ENCODE measurements at regions not wholly inside any gene's neighbourhood (a gene's known extent, or its start where the extent isn't known, plus 50 kb on each side); places are given as distances from the start of the nearest gene placed in this dataset.
"Not testable (repeated sequence)": the region's sequence is repeated elsewhere in the genome, so short reads cannot be mapped to it uniquely, and the experiment has no call there.

- no peaks in the 10 kb centered on the region for H3K36me3 Mint-ChIP-seq
- H3K4me1 Mint-ChIP-seq: peaks cover 5% of the 10 kb centered on the region
- no peaks in the 10 kb centered on the region for H3K9me3 ChIP-seq (ENCODE audit: low read depth)
Measured at GRCh38 chr11:98365190-98365589, 655.6 kb upstream of the CNTN5 start.

GRCh38 chr11:98365941-98366340, 654.8 kb upstream of the CNTN5 start:
- Histone ChIP-seq H3F3A (ENCODE audit: low read depth) (no peaks in the 10 kb centered on the region), H3K36me3 (no peaks in the 10 kb centered on the region), H3K4me1 (no peaks in the 10 kb centered on the region), H4K20me1 (ENCODE audit: low read depth) (no peaks in the 10 kb centered on the region), H3K4me2 (no peak overlapping the region), H3K4me3 (no peak overlapping the region), H3K27ac (no peak overlapping the region), H3K9me3 (ENCODE audit: low read depth) (no peaks in the 10 kb centered on the region), H3K27me3 (no peaks in the 10 kb centered on the region), H2AFZ (replicated peaks) (no peak overlapping the region), H3K79me2 (ENCODE audit: low read depth) (no peaks in the 10 kb centered on the region), H3K9ac (no peak overlapping the region)
- no peak for DNase-seq (ENCODE audit: low spot score)
- Mint-ChIP-seq H3K36me3 (no peaks in the 10 kb centered on the region), H3K27me3 (ENCODE audit: insufficient read depth, low read depth) (no peaks in the 10 kb centered on the region), H3K4me3 (no peak overlapping the region), H3K4me1 (peaks cover 5% of the 10 kb centered on the region), H3K9me3 (no peaks in the 10 kb centered on the region), H3K27ac (no peak overlapping the region)
- no peak for TF ChIP-seq EZH2phosphoT487 (IDR thresholded peaks at IDR 0.05)
- TF ChIP-seq, protein P1, sequence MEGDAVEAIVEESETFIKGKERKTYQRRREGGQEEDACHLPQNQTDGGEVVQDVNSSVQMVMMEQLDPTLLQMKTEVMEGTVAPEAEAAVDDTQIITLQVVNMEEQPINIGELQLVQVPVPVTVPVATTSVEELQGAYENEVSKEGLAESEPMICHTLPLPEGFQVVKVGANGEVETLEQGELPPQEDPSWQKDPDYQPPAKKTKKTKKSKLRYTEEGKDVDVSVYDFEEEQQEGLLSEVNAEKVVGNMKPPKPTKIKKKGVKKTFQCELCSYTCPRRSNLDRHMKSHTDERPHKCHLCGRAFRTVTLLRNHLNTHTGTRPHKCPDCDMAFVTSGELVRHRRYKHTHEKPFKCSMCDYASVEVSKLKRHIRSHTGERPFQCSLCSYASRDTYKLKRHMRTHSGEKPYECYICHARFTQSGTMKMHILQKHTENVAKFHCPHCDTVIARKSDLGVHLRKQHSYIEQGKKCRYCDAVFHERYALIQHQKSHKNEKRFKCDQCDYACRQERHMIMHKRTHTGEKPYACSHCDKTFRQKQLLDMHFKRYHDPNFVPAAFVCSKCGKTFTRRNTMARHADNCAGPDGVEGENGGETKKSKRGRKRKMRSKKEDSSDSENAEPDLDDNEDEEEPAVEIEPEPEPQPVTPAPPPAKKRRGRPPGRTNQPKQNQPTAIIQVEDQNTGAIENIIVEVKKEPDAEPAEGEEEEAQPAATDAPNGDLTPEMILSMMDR (IDR thresholded peaks at IDR 0.05): no peak
- no peak for TF ChIP-seq EZH2 (IDR thresholded peaks at IDR 0.05)

More at GRCh38 chr11:98365190-98365589, 655.6 kb upstream of the CNTN5 start:
- Histone ChIP-seq H3K4me2 (no peak overlapping the region), H2AFZ (replicated peaks) (no peak overlapping the region), H3K9ac (no peak overlapping the region), H3K4me3 (no peak overlapping the region), H3F3A (ENCODE audit: low read depth) (no peaks in the 10 kb centered on the region), H3K27ac (no peak overlapping the region), H3K36me3 (no peaks in the 10 kb centered on the region), H3K4me1 (no peaks in the 10 kb centered on the region), H4K20me1 (ENCODE audit: low read depth) (no peaks in the 10 kb centered on the region), H3K79me2 (ENCODE audit: low read depth) (no peaks in the 10 kb centered on the region), H3K27me3 (no peaks in the 10 kb centered on the region)
- no peaks in the 10 kb centered on the region for H3K9me3 Mint-ChIP-seq
- DNase-seq (ENCODE audit: low spot score): no peak
- H3K27ac Mint-ChIP-seq: no peak overlapping the region
- TF ChIP-seq EZH2phosphoT487 (IDR thresholded peaks at IDR 0.05): no peak
- TF ChIP-seq, protein P1 (IDR thresholded peaks at IDR 0.05): no peak
- TF ChIP-seq EZH2 (IDR thresholded peaks at IDR 0.05): no peak
- H3K27me3 Mint-ChIP-seq (ENCODE audit: insufficient read depth, low read depth): no peaks in the 10 kb centered on the region
- H3K4me3 Mint-ChIP-seq: no peak overlapping the region

GRCh38 chr11:98390391-98390790, 630.4 kb upstream of the CNTN5 start:
- no peak for DNase-seq (ENCODE audit: low spot score)
- no peaks in the 10 kb centered on the region for H3K79me2 ChIP-seq (ENCODE audit: low read depth)
- H3K27me3 ChIP-seq: no peaks in the 10 kb centered on the region
- no peak overlapping the region for H3K4me2 ChIP-seq
- H3K27me3 Mint-ChIP-seq (ENCODE audit: insufficient read depth, low read depth): no peaks in the 10 kb centered on the region
- TF ChIP-seq, protein P1 (IDR thresholded peaks at IDR 0.05): no peak
- no peak for TF ChIP-seq EZH2 (IDR thresholded peaks at IDR 0.05)
- no peak for TF ChIP-seq EZH2phosphoT487 (IDR thresholded peaks at IDR 0.05)
- H3K27ac Mint-ChIP-seq: no peak overlapping the region
- no peaks in the 10 kb centered on the region for H3K36me3 ChIP-seq
- H3K27ac ChIP-seq: no peak overlapping the region
- no peaks in the 10 kb centered on the region for H3K4me1 Mint-ChIP-seq
- H3K9me3 Mint-ChIP-seq: no peaks in the 10 kb centered on the region
- no peaks in the 10 kb centered on the region for H3K9me3 ChIP-seq (ENCODE audit: low read depth)
- H3K4me3 ChIP-seq: no peak overlapping the region
- H3F3A ChIP-seq (ENCODE audit: low read depth): no peaks in the 10 kb centered on the region
- H3K4me3 Mint-ChIP-seq: no peak overlapping the region
- no peaks in the 10 kb centered on the region for H3K36me3 Mint-ChIP-seq
- H4K20me1 ChIP-seq (ENCODE audit: low read depth): no peaks in the 10 kb centered on the region
- no peak overlapping the region for H2AFZ ChIP-seq (replicated peaks)
- H3K4me1 ChIP-seq: no peaks in the 10 kb centered on the region
- no peak overlapping the region for H3K9ac ChIP-seq

GRCh38 chr11:98394500-98394899, 626.2 kb upstream of the CNTN5 start:
- not testable (repeated sequence) for H3K79me2 ChIP-seq (ENCODE audit: low read depth); H3K9me3 Mint-ChIP-seq; H3K27me3 Mint-ChIP-seq (ENCODE audit: insufficient read depth, low read depth); H2AFZ ChIP-seq (replicated peaks); DNase-seq (ENCODE audit: low spot score); H3K4me1 Mint-ChIP-seq; H3K4me2 ChIP-seq; H3K4me1 ChIP-seq; H3K27me3 ChIP-seq; H3K27ac ChIP-seq; H3K36me3 ChIP-seq; H3K9me3 ChIP-seq (ENCODE audit: low read depth); H3K9ac ChIP-seq; H3K27ac Mint-ChIP-seq; H3F3A ChIP-seq (ENCODE audit: low read depth); H4K20me1 ChIP-seq (ENCODE audit: low read depth); H3K4me3 Mint-ChIP-seq; H3K4me3 ChIP-seq; H3K36me3 Mint-ChIP-seq
